ENCODE measurements at regions not wholly inside any gene's neighbourhood (a gene's known extent, or its start where the extent isn't known, plus 50 kb on each side); places are given as distances from the start of the nearest gene placed in this dataset.

GRCh38 chr5:3220201-3220600, 375.4 kb upstream of the IRX1 start:
- TF ChIP-seq POLR2A (IDR thresholded peaks at IDR 0.05) (no peak), POLR2AphosphoS5 (IDR thresholded peaks at IDR 0.05) (no peak)

Measured in transverse colon (tissue), 3 donors.